ENCODE measurements at regions not wholly inside any gene's neighbourhood (a gene's known extent, or its start where the extent isn't known, plus 50 kb on each side); places are given as distances from the start of the nearest gene placed in this dataset.

DNA sequence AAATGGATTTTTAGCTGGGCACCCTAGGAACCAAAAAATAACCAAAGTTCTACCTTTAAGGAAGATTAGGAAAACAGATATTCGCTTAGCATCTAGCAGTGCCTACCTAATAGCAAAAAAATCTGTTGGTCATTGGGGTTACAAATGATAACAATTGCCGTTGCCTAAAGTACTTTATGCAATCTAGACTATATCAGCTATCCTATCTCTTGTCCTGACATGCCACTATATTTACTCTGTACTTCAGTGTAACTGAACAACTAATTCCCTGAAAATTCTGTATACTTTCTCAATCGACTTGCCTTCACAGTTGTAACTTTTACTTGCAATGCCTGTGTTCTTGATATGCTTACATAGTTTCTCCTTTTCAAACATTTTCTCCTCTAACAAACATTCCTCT, 282.9 kb upstream of the PCDH7 start:
- 77% methylated on average over 3 of the region's 3 CpGs for WGBS (ENCODE audit: insufficient coverage)
- Histone ChIP-seq H3K4me2 (replicated peaks; ENCODE audit: extremely low read depth, low read length, poor library complexity, severe bottlenecking) (no peak overlapping the region), H3K9me3 (replicated peaks in 1 of 2; ENCODE audit: control insufficient read depth in 1 of 2, insufficient read depth in 1 of 2, low read length in 2 of 2) (no peaks in the 10 kb centered on the region), H3K4me3 (replicated peaks in 1 of 3; ENCODE audit: low read depth in 2 of 3, low read length in 3 of 3) (no peak overlapping the region), H3K27me3 (ENCODE audit: control insufficient read depth in 2 of 2, insufficient read depth in 2 of 2, low read length in 2 of 2) (no peaks in the 10 kb centered on the region), H3K36me3 (replicated peaks in 1 of 2; ENCODE audit: control insufficient read depth in 1 of 2, insufficient read depth in 2 of 2, low read length in 2 of 2) (no peaks in the 10 kb centered on the region), H3K27ac (ENCODE audit: low read depth in 1 of 2, low read length in 2 of 2) (no peak overlapping the region), H3K4me1 (ENCODE audit: control insufficient read depth in 1 of 2, insufficient read depth in 2 of 2, low read length in 2 of 2) (no peaks in the 10 kb centered on the region), H3K79me2 (ENCODE audit: insufficient read depth, low read length) (no peaks in the 10 kb centered on the region), H3K9ac (ENCODE audit: insufficient read depth, low read length, poor library complexity, severe bottlenecking) (no peak overlapping the region), H4K20me1 (ENCODE audit: insufficient read depth, low read length) (no peaks in the 10 kb centered on the region), H2AFZ (ENCODE audit: insufficient read depth, low read depth, low read length, poor library complexity, severe bottlenecking) (no peak overlapping the region)
- H3K27me3 Mint-ChIP-seq (ENCODE audit: low read depth in 3 of 3) = no peaks in the 10 kb centered on the region
- H3K9me3 Mint-ChIP-seq = no peaks in the 10 kb centered on the region
- no peaks in the 10 kb centered on the region for H3K36me3 Mint-ChIP-seq
- intact Hi-C loops (cut with micrococcal nuclease) = no loop called here
- H3K4me1 Mint-ChIP-seq = no peaks in the 10 kb centered on the region
- no peak overlapping the region for H3K4me3 Mint-ChIP-seq
- DNase-seq = no peak
- H3K27ac Mint-ChIP-seq = no peak overlapping the region
- TF ChIP-seq, protein P1, sequence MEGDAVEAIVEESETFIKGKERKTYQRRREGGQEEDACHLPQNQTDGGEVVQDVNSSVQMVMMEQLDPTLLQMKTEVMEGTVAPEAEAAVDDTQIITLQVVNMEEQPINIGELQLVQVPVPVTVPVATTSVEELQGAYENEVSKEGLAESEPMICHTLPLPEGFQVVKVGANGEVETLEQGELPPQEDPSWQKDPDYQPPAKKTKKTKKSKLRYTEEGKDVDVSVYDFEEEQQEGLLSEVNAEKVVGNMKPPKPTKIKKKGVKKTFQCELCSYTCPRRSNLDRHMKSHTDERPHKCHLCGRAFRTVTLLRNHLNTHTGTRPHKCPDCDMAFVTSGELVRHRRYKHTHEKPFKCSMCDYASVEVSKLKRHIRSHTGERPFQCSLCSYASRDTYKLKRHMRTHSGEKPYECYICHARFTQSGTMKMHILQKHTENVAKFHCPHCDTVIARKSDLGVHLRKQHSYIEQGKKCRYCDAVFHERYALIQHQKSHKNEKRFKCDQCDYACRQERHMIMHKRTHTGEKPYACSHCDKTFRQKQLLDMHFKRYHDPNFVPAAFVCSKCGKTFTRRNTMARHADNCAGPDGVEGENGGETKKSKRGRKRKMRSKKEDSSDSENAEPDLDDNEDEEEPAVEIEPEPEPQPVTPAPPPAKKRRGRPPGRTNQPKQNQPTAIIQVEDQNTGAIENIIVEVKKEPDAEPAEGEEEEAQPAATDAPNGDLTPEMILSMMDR (IDR thresholded peaks at IDR 0.05) = no peak

DNA sequence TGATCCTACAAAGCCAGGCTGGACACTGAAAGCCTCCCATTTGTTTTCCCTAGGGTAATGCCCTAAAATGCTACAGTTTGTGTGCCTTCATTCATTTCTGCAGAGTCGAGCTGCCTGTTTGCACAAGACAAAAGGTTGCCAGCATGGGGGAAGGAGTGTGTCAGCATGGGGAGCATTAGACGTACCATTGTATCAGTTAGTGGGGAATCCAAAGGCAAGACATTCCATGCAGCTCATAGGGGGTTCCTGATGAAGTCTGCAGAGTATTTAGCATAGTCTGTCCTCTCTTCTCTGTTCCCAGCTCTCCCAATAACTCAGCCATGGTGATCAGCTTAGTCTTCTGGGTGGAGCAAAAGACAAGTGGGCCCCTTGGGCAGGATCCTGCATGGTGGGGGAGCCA, 276.9 kb upstream of the PCDH7 start:
- 33% methylated on average over 1 of the region's 2 CpGs for WGBS (ENCODE audit: insufficient coverage)
- Histone ChIP-seq H3K9me3 (replicated peaks in 1 of 2; ENCODE audit: control insufficient read depth in 1 of 2, insufficient read depth in 1 of 2, low read length in 2 of 2) (peaks cover 0 to 3% of the 10 kb centered on the region in 2 donors), H3K9ac (ENCODE audit: insufficient read depth, low read length, poor library complexity, severe bottlenecking) (no peak overlapping the region), H2AFZ (ENCODE audit: insufficient read depth, low read depth, low read length, poor library complexity, severe bottlenecking) (no peak overlapping the region), H3K27me3 (ENCODE audit: control insufficient read depth in 2 of 2, insufficient read depth in 2 of 2, low read length in 2 of 2) (no peaks in the 10 kb centered on the region), H3K4me3 (replicated peaks in 1 of 3; ENCODE audit: low read depth in 2 of 3, low read length in 3 of 3) (no peak overlapping the region), H3K36me3 (replicated peaks in 1 of 2; ENCODE audit: control insufficient read depth in 1 of 2, insufficient read depth in 2 of 2, low read length in 2 of 2) (no peaks in the 10 kb centered on the region), H3K79me2 (ENCODE audit: insufficient read depth, low read length) (no peaks in the 10 kb centered on the region), H4K20me1 (ENCODE audit: insufficient read depth, low read length) (no peaks in the 10 kb centered on the region), H3K4me1 (ENCODE audit: control insufficient read depth in 1 of 2, insufficient read depth in 2 of 2, low read length in 2 of 2) (no peaks in the 10 kb centered on the region), H3K4me2 (replicated peaks; ENCODE audit: extremely low read depth, low read length, poor library complexity, severe bottlenecking) (no peak overlapping the region), H3K27ac (ENCODE audit: low read depth in 1 of 2, low read length in 2 of 2) (no peak overlapping the region)
- Mint-ChIP-seq H3K27me3 (ENCODE audit: low read depth in 3 of 3) (peaks cover 0 to 1% (median 0%) of the 10 kb centered on the region in 3 donors), H3K4me3 (no peak overlapping the region), H3K36me3 (no peaks in the 10 kb centered on the region), H3K9me3 (peaks cover 0 to 2% (median 0%) of the 10 kb centered on the region in 7 donors), H3K4me1 (no peaks in the 10 kb centered on the region), H3K27ac (no peak overlapping the region)
- intact Hi-C loops (cut with micrococcal nuclease) = no loop called here
- TF ChIP-seq, protein P1 (IDR thresholded peaks at IDR 0.05) = no peak
- DNase-seq = no peak

Measured in CD14-positive monocyte (primary cell).